HL-60 (cell line): ENCODE measurements at regions not wholly inside any gene's neighbourhood (a gene's known extent, or its start where the extent isn't known, plus 50 kb on each side); places are given as distances from the start of the nearest gene placed in this dataset.
"Not testable (repeated sequence)": the region's sequence is repeated elsewhere in the genome, so short reads cannot be mapped to it uniquely, and the experiment has no call there.

Experiments
- DNase-seq, 2 experiments: peaks; one replicate each; pipeline ENCODE4 v3.0.0-alpha.2; 2010 to 2020; ENCODE audit warnings: low read depth in 1 of 2, low spot score in 1 of 2
- H3K27ac ChIP-seq: fragments of 250-450 bp; sonication (Bioruptor Pico); replicated peaks from 2 replicates; pipeline ENCODE4 v1.5.1; 2020; ENCODE audit warnings: mild to moderate bottlenecking, moderate library complexity
- H3K27me3 ChIP-seq: fragments of 250-450 bp; sonication (Bioruptor Pico); 2 replicates; pipeline ENCODE4 v1.5.1; 2021; ENCODE audit warnings: mild to moderate bottlenecking, moderate library complexity; ENCODE audit not compliant: insufficient read depth, poor library complexity, severe bottlenecking
- H3K4me3 ChIP-seq: replicated peaks from 2 replicates; pipeline ENCODE4 v1.5.1; 2011; ENCODE audit warnings: mild to moderate bottlenecking, control low read depth, low read length; ENCODE audit not compliant: insufficient read depth
- CTCF ChIP-seq: IDR thresholded peaks from one replicate; pipeline ENCODE4 v1.5.1; 2011; ENCODE audit warnings: low read length, control low read depth, inconsistent platforms; ENCODE audit not compliant: insufficient read depth
- GABPA ChIP-seq: IDR thresholded peaks from 2 replicates; pipeline ENCODE4 v1.6.1; 2012; ENCODE audit warnings: low read depth
- POLR2AphosphoS5 ChIP-seq: IDR thresholded peaks from 2 replicates; pipeline ENCODE4 v1.6.1; 2012; ENCODE audit warnings: low read depth
- REST ChIP-seq: IDR thresholded peaks from 2 replicates; pipeline ENCODE4 v1.6.1; 2012; ENCODE audit warnings: low read depth; ENCODE audit not compliant: insufficient replicate concordance
- SPI1 ChIP-seq: IDR thresholded peaks from 2 replicates; pipeline ENCODE4 v1.6.1; 2012; ENCODE audit warnings: low read depth, mild to moderate bottlenecking, borderline replicate concordance

GRCh38 chr7:136103545-136104268 lies 126.5 kb upstream of the MTPN start:
- TF ChIP-seq SPI1, result no peak
- TF ChIP-seq GABPA, result no peak
- no peak for TF ChIP-seq REST
- no peak for TF ChIP-seq POLR2AphosphoS5
- no peak overlapping the region for H3K4me3 ChIP-seq
- H3K27me3 ChIP-seq, result no peaks in the 10 kb centered on the region
- DNase-seq, result no peak
- no peak overlapping the region for H3K27ac ChIP-seq

GRCh38 chr7:136102881-136103280 lies 125.7 kb upstream of the MTPN start:
- no peak overlapping the region for H3K27ac ChIP-seq
- DNase-seq, result no peak
- TF ChIP-seq POLR2AphosphoS5 (no peak), REST (no peak), CTCF (no peak), GABPA (no peak), SPI1 (no peak)
- H3K4me3 ChIP-seq, result no peak overlapping the region
- no peaks in the 10 kb centered on the region for H3K27me3 ChIP-seq

- H3K27me3 ChIP-seq, H3K4me3 ChIP-seq, H3K27ac ChIP-seq, DNase-seq: not testable (repeated sequence)
Observed at GRCh38 chr7:136092714-136093113, 115.6 kb upstream of the MTPN start.

- no peak for TF ChIP-seq REST
- no peak for TF ChIP-seq POLR2AphosphoS5
- TF ChIP-seq SPI1, result no peak
- no peak for TF ChIP-seq GABPA
- no peak for TF ChIP-seq CTCF
- H3K27ac ChIP-seq, result no peak overlapping the region
- DNase-seq, result no peak
- H3K27me3 ChIP-seq, result no peaks in the 10 kb centered on the region
- no peak overlapping the region for H3K4me3 ChIP-seq
Observed at GRCh38 chr7:136087881-136088280, 110.7 kb upstream of the MTPN start.
